ENCODE measurements at regions not wholly inside any gene's neighbourhood (a gene's known extent, or its start where the extent isn't known, plus 50 kb on each side); places are given as distances from the start of the nearest gene placed in this dataset.
"Not testable (repeated sequence)": the region's sequence is repeated elsewhere in the genome, so short reads cannot be mapped to it uniquely, and the experiment has no call there.

DNA sequence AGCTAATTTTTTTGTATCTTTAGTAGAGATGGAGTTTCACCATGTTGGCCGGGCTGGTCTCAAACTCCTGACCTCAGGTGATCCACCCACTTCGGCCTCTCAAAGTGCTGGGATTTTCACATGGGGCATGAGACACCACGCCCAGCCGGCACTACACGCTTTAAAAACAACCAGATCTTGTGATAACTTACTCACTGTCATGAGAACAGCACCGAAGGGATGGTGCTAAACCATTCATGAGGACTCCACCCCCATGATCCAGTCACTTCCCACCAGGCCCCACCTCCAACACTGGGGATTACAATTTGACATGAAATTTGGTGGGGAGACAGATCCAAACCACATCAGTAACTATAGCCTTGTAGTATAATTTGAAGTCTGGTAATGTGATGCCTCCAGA, 67.4 kb upstream of the ZNF169 start:
- not testable (repeated sequence) for DNase-seq

GRCh38 chr9:94198414-94198813, 60.7 kb upstream of the ZNF169 start:
- no peak for DNase-seq

DNA sequence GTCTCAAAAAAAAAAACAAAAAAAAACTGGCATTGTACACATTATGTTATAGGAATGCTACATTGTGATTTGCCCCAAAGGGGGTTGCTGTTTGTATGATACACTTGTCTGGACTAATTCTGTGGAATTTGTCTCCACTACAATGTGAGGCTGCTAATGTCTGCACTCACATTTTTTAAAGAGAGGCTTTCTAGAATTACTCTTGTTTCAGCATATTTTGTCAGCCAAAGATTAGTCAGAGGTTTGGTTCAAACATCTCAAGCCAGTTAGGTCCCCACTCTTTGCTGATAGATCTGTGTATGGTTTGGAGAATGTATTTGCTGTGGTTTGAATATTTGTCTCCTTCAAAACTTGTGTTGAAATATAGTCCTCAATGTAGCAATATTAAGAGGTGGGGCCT, 59.3 kb upstream of the ZNF169 start:
- no peak for DNase-seq

- no peak for DNase-seq
Measured at GRCh38 chr9:94204174-94204573, 54.9 kb upstream of the ZNF169 start.

- no peak for DNase-seq
Measured at GRCh38 chr9:94207781-94208180, 51.3 kb upstream of the ZNF169 start.

Measured in activated gamma-delta T cell treated with Interleukin-2 at 50 U/mL for 16 hours (primary cell).